Stimulated activated CD8-positive, alpha-beta memory T cell treated with anti-CD3 and anti-CD28 coated beads, Interleukin-15, amount 100 ng/mL, for 24 hours (primary cell): ENCODE measurements at regions not wholly inside any gene's neighbourhood (a gene's known extent, or its start where the extent isn't known, plus 50 kb on each side); places are given as distances from the start of the nearest gene placed in this dataset.
"Not testable (repeated sequence)": the region's sequence is repeated elsewhere in the genome, so short reads cannot be mapped to it uniquely, and the experiment has no call there.

Experiments
- DNase-seq: peaks from one replicate; pipeline ENCODE4 v3.0.0-alpha.2; 2020; ENCODE audit warnings: low read depth

DNA sequence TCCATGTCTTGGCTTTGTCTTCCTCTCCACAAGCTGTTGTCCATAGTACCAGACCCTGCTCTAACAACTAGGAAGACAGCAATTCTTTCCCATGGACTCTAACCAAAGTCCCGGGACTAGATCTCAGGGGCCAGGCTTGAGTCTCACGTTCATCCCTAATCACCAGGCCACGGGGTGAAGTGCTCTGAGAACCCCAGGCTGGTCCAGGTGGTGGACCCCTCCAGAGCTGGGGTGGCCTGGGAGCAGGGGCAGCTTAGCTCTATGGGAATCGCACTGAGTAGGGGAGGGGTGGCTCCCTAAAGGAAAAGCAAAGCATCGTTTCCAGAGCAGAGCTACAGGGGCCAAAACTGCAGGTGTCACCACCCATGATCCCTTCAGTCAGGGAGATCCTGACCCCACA, 150.9 kb downstream of the TPRA1 start:
- DNase-seq = no peak

GRCh38 chr3:127438951-127439350, 151.1 kb upstream of the PRR20G start:
- DNase-seq = no peak

GRCh38 chr3:127438371-127438770, 150.5 kb upstream of the PRR20G start:
- no peak for DNase-seq

DNA sequence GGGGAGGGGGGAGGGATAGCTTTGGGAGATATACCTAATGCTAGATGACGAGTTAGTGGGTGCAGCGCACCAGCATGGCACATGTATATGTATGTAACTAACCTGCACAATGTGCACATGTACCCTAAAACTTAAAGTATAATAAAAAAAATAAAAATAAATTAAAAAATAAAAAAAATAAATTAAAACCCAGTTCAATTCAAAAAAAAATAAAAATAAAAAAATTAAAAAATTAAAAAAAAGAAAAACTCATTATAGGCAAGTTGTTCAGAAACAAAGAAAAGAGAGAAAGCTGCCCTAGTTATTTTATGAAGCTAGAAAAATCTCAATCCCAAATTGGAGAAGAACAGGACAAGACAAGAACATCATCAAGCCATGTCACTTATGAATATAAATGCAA, 147.5 kb upstream of the PRR20G start:
- not testable (repeated sequence) for DNase-seq

DNA sequence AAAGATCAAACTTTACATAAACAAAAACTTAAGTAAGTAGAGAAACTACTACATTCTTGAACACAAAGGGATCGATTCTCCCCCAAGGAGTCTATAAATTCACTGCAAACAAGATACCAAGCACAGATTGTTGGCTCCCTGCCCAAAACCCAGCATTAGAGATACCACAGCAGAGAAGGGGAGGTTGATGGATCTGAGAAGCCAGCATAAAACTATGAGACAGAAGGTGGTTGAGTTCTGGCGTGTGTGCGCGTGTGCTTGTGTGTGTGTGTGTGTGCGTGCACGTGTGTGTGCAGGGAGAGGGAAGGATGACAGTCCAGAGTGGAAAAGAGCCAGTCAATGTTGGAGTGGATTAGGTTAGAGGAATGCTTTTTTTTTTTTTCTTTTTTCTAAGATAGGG, 143.2 kb upstream of the PRR20G start:
- no peak for DNase-seq

DNA sequence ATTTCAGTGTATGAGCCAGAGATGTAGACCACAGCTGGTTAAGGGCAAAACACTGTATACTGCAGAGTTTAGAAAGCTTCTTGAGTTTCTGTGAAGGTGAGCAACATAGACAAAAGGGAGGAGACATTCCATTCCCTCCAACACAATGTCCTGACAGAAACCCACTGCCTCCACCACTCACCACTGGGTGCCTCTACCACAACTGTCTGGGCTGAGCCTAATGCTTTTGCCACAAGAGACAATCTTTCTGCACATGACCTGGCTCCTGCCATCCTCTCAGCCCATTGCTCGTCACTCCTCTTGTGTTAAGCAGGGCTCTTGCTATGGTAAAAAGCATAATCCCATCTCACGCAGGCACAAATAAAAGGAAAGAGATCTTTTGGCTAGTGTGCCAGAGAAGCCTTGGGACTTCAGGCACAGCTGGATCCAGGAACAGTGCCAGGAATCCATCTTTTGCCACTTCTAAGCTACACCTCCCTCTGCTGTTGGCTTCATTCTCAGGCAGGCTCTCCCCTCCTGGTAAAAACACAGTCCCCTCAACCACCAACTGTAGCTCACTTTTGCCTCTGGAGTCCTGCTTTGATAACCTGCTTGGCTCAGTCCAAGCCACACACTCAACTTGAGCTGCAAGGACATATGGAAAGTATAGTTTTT, 140.6 kb upstream of the PRR20G start:
- DNase-seq = no peak

GRCh38 chr3:127427666-127428065, 139.8 kb upstream of the PRR20G start:
- DNase-seq = no peak

GRCh38 chr3:127427156-127427555, 139.3 kb upstream of the PRR20G start:
- no peak for DNase-seq

DNA sequence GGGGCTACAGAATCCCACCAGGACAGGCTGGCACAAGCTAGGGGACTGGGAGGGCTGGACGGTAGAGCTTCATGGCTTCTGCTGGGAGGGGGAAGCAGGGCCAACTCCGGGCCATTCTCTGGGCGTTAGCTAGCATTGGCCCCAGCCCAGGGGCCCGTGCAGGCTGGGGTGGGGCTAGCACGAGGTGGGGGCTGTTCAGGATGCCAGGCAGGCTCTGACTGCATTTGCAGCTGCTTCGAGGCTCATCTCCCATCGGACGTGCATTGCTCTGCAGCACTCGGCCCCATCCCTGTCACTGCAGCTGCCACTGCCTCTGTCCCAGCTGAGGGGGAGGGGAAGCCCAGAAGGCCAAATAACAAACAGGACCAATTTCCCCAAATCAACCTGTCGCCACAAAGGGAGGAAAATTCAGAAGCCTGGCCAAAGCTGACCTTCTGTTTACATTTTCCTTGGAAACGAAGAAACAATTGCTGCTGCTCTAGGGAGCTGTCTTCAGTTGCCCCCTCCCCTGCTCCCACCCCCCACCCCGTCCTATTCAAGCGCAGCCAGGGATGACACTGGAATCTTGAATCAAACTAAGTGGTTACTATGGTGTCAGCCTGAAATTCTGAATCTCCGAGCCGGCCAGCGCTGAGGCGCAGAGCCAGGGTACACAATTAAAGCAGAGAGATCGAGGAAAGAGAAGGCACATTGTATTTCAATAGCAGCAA, 138.8 kb upstream of the PRR20G start:
- no peak for DNase-seq

GRCh38 chr3:127425505-127426443, 137.9 kb upstream of the PRR20G start:
- DNase-seq = no peak

- DNase-seq = no peak
Measured at GRCh38 chr3:127424766-127425504, 137.1 kb upstream of the PRR20G start.

DNA sequence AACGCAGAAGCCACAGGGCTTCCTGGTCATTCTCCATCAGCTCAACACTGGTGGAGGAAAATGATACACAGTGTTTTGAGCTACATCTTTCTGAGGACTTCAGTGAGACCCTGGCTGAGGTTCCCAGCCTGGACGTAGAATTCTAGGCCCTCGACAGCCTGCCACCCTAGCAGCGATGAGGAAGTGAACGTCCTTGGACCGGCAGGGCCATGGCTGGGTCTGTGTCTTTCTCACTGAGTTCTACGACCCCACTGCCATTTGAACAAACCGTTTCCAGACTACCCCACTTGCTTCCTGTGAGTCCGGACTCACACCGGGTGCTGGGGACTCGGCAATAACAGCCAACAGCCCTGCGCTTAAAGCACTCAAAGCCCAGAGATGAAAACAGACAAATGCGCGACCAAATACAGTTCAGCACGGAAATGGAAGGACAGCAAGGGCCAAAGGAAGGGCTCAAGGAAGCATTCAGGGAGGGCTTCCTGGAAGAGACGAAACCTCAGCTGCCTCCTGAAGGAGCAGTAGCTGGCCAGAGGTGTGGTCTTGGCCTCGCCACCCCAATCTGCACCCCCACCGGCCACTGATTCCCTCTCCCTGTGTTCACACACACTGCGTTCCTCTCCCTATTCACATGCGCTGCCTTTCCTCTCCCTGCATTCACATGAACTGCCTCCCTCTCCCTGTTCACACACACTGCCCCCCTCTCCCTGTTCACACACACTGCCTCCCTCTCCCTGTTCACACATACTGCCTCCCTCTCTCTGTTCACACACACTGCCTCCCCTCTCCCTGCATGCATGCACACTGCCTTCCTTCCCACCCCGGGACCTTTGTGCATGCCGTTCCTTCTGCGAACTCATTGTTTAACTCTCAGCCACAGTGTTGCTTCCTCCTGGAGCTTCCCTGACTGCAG, 136.3 kb upstream of the PRR20G start:
- DNase-seq = no peak

GRCh38 chr3:127422663-127423375, 135.0 kb upstream of the PRR20G start:
- DNase-seq = no peak

DNA sequence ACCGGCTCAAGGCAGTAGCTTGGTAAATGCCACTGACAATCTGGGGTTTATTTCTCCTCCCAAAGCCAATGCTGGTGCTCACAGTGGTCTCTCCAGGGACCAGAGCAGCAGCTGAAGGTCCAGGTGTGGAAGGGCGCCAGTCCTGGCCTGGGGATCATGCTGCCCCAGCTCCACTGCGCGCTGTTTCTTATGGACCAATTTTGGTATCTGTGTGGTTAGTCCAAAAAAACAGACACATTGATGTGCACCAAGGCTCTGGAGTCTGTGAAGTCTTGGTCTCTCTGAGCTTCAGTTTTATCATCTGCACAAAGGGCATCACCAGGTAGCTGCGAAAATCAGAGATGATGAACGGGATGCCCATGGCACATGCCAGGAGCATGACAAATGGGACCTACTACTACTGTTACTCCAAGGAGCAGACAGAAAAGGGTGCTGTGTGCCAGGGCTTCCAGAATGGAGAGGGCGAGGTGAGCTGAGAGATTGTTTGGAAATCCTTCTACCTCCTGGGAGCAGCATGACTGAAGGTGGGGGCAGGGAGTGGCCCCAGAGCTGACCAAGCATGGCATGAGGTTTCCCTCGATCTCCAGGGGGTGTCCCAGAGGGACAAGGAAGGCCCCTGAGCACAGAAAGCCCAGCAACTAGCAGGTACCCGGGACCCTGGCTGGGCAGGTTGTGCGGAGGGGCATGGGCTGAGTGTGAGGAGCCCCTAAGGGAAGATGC, 134.3 kb upstream of the PRR20G start:
- DNase-seq = no peak

DNA sequence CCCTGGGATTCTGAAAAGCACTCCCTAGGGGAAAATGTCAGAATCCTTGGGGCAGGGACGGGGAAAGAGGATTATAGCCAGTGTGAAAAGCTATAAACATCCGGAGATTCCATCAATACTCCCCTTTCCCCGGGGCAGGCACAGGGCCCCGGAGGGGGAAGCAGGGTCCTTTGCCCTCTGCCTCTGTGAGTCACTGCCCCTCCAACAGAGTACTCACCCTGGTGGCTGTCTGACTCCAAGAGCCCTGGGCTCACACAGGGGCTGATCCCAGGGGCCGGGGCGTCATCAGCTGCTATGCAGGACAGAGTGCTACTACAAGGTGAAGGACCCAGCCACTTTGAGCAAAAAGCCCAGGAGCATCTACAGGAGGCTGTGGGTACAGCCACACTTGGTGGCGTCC, 133.0 kb upstream of the PRR20G start:
- no peak for DNase-seq

- DNase-seq = no peak
Measured at GRCh38 chr3:127419641-127420553, 132.1 kb upstream of the PRR20G start.

GRCh38 chr3:127419182-127419581, 131.3 kb upstream of the PRR20G start:
- no peak for DNase-seq

DNA sequence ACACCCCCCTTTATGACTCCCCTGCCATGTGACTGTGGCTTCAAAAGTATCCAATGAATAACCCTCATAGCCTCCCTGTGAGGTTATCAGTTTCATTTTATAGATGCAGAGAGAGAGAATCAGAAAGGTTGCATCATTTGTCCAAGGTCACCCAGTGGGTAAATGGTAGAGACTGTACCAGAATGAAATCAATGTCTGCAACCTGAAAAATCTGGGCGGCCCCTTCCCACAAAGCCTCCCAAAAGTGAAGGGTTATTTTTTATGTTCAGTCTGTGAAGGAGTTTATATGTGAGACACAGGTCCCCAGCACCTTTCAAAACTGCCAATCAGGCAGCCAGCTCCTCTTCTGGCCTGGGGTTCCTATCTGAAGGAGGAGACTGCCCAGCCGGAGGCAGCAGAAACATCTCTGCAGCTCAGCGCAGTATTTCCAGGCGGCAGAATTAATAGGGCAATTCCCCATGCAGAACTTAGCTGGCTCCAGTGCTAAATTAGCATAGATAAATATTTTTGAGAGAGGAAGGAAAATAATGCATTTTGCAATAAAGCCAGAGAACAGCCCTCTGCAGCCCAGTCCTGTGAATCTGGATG, 130.8 kb upstream of the PRR20G start:
- no peak for DNase-seq
